ENCODE measurements at regions not wholly inside any gene's neighbourhood (a gene's known extent, or its start where the extent isn't known, plus 50 kb on each side); places are given as distances from the start of the nearest gene placed in this dataset.
"Not testable (repeated sequence)": the region's sequence is repeated elsewhere in the genome, so short reads cannot be mapped to it uniquely, and the experiment has no call there.

DNA sequence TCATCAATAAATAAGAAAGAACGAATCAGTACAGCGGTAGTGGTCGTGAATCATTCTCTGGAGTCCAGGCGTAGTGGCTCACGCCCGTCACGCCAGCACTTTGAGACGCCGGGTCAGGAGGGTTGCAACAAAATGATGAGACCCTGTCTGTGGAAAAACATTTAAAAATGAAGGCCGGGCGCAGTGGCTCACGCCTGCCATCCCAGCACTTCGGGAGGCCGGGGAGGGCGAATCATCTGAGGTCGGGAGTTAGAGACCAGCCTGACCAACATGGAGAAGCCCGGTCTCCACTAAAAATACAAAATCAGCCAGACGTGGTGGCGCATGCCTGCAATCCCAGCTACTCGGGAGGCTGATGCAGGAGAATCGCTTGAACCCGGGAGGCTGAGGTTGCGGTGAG lies 111.8 kb upstream of the ANKRD30BL start:
- not testable (repeated sequence) for DNase-seq

DNA sequence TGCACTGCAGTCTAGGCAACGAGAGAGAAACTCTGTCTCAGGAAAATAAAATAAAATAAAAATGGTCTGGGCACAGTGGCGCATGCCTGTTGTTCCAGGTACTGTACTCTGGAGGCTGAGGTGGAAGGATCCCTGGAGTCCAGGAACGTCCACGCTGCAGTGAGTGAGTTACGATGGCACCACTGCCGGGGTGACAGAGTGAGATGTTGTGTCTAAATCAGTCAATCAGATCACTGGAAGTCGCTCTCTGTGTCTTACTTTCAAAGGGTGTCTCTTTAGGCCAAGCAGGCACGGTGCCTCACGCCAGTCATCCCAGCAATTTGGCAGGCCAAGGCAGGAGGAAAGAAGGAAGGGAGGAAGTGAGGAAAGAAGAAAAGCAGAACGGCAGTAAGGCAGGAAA lies 112.2 kb upstream of the ANKRD30BL start:
- no peak for DNase-seq

DNA sequence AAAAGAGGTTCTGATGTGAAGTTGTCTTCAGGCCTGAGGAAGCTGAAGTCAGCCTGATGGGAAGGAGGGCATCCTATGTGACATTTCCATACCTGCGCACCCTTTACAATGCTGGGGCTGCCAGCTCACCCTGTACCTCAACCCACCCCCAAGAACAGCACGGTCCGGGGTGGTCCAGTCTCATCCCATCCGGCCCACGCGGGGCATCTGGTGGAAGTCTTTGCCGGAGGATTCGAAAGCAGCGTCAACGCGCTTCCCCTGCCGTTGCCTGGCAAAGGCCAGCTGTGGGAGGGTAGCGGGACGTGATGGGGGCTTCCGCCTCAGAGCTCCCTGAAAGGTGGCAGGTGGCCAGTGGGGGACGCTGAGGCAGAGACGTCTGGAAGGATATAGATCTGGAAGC lies 113.6 kb upstream of the ANKRD30BL start:
- no peak for DNase-seq

DNA sequence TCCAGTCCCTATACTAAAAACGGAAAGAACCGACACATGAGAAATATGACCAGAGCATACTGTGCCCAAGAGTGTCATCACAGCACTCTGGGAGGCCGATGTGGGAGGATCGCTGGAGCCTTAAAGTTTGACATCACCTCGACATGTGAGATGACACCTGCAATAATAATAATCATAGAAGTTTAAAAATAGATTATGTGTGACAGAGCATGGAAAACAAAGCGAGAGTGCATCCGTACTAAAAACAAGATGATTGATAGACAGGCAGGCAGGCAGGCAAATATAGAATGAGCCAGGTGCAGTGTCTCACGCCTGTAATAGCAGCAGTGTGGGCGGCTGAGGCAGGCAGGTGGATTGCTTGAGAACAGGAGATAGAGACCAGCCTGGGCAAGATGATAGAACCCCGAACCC lies 114.8 kb upstream of the ANKRD30BL start:
- no peak for DNase-seq

DNA sequence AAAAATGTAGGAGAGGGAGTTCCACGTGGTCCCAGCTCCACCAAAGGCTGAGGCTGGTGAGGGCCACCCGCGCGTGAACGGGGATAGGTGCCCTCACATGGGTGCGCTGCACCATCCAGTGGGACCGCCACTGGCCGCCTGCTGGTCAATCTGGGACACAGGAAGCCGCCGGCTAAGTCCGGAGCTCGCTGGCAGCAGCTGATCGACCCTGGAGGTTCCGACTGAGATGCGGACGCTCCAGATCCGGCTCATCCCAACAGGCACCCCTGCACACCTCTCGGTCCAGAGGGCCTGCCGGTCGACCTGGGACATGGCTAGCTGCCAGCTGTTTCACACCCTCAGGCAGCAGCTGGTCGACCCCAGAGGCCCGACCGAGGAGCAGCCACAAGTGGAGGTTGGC lies 116.5 kb upstream of the ANKRD30BL start:
- DNase-seq, result no peak

DNA sequence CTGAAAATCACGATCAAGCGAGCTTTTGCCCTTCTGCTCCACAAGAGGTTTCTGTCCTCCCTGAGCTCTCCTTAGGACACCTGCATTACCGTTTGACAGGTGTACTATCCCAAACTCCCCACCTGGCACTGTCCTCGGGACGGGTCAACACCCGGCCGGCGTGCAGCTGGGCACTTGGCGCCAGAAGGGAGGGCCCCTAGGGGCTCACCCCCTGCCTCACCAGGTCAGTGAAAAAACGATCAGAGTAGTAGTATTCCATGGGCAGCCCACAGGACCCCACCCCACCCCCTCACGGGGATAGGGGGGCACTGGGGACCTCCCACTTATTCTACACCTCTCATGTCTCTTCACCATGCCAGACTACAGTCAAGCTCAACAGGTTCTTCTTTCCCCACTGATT lies 117.6 kb upstream of the ANKRD30BL start:
- no peak for DNase-seq

DNA sequence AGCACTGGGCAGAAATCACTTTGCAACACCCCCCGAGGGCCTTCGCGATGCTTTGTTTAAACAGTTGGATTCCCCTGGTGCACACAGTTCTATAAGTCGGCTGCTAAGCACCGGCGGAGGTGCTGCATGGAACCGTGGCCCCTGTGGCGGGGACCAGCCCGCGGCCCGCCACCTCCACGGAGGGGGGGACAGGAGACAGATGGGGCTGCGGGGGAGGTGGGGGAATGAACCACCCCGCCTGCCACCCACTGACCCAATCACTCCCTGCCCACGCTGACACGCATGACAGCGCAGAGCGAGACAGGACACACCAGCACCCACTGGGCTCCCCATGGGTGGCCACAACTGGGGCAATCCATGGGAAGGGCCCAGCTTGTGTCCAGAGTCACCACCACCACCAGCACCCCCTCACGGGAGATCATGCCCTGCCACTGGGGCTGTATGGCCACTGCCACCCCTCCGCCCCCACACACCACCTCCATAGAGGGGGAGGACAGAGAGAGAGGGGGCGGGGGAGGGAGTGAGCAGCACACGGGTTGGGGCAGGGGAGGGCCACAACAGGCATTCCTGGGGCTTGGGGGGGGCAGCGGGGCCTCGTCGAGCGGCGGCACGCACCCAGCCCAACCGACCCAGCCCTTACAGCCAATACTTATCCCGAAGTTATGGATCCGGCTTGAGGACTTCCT lies 118.3 kb upstream of the ANKRD30BL start:
- no peak for DNase-seq

DNA sequence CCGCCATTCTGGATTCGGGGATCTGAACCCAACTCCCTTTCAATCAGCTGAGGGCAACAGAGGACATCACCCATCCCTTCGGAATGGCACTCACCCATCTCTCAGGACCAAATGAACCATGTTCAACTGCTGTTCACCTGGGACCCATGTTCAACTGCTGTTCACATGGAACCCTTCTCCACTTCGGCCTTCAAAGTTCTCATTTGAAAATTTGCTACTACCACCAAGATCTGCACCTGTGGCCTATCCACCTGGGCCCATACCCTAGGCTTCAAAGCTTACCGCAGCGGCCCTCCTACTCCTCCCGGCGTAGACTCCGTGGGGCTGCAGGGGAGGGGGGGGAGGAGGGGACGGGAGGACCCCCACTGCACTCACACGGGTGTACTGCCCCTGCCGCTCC lies 119.2 kb upstream of the ANKRD30BL start:
- no peak for DNase-seq

DNA sequence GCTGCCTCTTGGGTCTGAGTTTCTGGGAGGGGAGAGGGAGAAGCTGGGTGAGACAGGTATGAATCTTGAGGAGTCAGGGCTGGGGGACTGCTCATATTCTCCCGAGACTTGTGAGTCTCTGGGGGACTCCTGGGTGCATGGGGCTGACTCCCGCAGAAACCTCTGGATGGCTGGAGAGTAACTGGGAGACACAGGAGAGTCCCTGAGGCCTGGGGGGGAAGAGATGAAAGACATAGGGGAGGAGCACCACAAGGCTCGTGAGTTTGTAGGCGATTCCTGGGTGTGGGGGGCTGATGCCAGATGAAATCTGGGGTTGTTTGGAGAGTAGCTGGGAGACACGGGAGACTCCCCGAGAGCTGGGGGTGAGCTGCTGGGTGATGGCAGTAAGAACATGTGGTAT lies 120.4 kb upstream of the ANKRD30BL start:
- not testable (repeated sequence) for DNase-seq

DNA sequence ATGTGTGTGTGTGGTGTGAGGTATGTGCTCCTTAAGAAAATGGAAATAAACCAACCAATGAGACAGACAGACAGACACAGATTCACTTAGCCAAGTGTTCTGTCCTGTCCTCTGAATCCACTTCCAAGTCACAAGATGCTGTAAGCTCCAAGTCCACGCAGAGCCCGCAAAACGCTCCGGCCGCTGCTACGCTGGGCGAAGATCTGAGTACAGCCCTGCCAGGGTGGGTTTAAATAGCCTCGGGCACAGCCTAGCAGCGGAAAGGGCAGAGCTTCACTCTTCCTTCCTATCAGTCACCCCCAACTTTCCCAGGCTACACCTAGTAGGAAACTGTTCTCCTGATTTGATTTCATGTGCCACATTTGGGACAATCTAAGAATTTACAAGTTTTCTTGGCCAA lies 121.2 kb upstream of the ANKRD30BL start:
- no peak for DNase-seq

DNA sequence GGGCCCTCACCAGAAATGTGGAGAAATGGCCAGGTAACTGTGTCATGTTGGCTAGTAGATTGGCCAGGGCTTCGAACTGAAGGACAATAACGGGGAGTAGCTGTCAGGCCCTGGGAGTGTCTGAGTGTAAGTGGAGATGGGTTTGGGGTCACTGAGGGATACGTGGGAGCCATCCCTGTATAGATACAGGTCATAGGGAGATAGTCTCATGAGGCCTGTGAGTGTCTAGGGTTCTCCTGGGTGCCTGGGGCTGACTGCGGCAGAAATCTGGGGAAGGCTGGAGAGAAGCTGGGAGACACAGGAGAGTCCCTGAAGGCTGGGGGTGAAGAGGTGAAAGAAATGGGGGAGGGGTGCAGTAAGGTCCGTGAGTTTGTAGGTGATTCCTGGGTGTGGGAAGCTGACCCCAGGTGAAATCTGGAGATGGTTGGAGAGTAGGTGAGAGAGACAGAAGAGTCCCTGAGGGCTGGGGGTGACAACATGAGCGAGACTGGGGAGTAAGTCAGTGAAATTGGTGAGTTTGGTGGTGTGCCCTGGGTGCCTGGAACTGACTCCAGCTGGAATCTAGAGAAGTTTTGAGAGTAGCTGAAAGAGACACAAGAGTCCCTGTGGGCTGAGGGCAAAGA lies 124.6 kb upstream of the ANKRD30BL start:
- not testable (repeated sequence) for DNase-seq

DNA sequence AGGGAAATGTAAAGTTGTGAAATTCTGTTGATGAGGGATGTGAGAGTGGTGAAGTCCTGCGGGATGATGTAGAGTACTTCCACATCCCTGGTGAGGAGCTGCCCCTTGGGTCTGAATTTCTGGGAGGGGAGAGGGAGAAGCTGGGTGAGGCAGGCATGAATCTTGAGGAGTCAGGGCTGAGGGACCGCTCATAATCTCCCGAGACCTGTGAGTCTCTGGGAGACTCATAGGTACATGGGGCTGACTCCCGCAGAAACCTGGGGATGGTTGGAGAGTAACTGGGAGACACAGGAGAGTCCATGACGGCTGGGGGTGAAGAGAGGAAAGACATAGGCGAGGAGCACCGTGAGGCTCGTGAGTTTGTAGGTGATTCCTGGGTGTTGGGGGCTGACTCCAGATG lies 126.2 kb upstream of the ANKRD30BL start:
- DNase-seq, result not testable (repeated sequence)

DNA sequence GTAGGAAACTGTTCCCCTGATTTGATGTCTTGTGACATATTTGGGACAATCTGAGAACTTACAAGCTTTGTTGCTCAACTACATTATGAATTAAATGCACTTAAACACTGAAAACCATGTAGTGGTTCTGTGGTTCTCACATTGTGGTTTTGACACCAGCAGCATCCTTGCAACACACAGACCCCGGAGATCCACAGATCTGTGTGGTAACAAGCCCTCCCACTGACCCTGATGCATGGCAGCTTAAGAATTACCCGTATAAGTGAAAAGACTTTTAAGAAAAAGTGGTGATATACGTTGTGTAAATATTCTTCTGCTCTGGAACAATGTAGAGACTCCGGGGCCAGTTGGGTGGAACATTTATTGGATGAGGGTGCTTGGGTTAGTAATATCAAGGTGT lies 127.4 kb upstream of the ANKRD30BL start:
- DNase-seq, result not testable (repeated sequence)

DNA sequence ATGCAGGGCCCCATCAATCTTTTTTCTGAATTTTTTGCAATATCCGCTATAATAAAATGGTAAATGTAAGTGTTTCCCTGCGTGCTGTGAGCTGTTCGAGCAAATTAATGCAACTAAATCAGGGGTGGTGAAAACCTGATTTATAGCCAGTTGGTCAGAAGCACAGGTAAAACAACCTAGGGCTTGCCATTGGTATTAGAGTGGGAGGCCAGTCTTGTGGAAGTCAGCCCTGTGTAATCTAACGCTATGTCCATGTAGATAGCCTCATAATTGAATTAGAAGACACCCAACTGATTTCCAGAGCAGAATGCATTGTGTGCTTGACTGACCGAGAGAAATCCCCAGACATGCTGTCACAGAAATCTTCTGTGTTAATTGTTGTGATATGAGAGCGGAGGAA lies 126.8 kb upstream of the GPR39 start:
- DNase-seq, result not testable (repeated sequence)

DNA sequence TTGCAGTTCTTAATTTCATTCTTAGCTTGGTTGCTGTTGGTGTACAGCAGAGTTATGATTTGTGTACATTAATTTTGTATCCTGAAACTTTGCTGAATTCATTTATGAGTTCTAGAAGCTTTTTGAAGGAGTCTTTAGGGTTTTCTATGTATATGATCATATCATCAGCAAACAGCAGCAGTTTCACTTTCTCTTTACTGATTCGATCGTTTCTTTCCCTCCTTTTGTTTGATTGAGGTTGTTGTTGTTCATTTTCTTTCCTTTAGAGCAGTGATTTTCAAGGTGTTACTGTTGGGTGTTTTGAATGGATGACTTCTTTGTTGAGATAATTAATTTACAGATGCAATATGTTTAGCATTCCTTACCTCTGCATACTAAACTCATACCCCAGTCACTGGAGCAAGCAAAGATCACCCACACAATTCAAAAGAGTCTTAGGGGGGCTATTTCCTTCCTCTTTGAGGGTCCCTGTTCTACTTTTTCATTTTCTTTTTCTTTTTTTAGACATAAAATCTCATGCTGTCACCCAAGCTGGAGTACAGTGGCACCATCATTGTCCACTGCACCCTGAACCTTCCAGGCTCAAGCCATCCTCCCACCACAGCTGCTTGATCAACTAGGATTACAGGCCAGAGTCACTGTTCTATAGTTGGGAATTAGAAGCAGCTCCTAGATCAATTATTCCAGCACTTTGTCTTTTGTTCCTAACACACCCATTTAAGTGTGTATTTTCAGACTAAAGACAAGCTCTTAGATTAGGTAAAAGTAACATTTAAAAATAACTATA lies 115.8 kb upstream of the GPR39 start:
- not testable (repeated sequence) for DNase-seq

DNA sequence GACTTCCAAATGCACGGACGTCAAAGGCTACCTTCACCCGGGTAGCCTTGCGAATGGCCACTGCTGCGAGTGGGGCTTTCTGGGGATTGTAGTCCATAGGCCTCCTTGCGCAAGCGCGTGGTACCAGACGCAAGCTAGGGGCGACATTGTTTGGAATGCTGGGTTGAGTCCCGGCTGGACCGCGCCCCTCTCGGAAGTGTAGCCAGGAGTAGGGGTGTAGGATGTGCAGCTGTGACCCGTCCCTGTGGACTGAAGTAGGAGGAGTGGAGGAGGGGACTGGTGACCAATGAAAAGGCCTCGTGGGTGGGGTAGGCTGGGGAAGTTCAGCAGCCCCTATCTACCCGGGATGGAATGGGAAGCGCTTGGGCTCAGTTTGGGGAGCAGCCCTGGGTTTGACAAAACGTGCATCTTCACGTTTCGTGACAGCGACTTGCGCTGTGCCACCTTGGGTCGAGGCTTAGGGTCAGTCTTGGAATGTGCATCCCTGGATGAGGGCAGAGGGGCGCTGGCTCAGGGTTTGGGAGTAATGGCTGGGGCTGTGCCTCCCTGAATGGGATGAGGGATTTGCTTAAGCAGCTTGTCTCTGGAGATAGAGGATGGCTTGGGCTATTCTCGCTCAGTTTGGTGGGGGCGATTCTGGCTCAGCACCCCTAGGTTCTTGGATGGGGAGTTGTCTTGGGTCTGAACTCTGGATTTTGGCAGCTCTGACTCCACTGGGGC lies 111.8 kb upstream of the GPR39 start:
- peak; percentile 36 for DNase-seq

DNA sequence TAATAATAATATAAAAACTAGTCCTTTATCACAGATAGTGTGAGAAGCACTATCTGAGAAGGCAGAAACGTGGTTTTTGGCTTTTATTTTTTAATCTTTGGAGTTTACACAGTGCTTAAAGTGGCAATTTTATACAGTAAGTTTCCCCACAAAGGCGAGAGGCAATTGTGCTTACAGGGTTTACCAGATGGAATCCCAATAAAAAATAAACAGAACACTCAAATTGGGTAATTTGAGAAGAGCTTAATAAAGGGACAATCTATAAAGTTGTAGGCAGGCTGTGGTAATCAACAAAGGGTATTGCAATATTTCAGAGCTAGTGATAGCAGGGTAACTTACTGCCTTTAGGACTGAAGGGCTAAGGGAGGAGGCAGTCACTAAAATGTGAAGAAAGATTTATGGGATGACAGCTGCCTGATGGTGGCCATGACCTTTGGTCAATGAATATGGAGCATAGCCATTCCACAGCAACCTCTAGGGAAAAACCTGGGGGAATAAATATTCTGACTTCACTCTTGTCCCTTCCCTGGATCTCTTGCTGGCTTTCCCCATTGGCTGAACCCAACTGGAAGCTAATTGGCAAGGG lies 108.9 kb upstream of the GPR39 start:
- DNase-seq, result not testable (repeated sequence)

DNA sequence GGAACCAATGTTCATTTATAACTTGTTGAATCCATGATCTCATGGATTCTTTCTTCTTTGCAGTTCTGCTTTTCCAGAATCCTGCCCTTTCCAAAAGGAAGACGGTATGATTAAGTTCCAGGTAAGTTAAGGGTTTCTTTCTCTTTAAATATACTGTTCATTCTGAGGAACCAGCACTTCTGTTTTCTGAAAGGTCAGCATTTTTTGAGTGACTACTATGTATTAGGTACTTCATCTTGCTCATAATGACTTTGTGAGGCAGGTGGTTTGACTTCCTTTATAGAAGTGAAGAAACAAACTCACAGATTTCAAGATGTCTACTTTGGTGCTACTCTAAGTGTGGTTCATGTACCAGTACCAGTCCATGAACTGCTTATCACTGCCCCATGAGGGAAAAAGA lies 107.4 kb upstream of the GPR39 start:
- not testable (repeated sequence) for DNase-seq

DNA sequence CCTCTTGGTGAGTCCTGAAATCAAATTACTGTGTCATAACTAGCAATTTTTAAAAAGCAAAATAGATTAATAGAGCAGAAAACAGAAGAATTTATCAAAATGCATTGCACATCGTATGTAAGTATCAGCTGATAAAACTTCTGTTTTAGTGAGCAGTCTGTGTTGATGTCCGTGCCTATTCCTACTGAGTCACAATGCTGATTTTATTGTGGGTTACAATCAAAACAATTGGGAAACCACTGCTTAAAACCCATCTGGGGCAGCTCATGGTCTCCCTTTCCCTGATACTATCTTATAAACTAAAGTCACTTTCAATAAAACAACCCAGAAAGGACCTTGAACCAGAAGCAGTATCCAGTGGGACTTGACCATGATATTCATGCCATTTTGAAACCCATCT lies 101.1 kb upstream of the GPR39 start:
- not testable (repeated sequence) for DNase-seq

DNA sequence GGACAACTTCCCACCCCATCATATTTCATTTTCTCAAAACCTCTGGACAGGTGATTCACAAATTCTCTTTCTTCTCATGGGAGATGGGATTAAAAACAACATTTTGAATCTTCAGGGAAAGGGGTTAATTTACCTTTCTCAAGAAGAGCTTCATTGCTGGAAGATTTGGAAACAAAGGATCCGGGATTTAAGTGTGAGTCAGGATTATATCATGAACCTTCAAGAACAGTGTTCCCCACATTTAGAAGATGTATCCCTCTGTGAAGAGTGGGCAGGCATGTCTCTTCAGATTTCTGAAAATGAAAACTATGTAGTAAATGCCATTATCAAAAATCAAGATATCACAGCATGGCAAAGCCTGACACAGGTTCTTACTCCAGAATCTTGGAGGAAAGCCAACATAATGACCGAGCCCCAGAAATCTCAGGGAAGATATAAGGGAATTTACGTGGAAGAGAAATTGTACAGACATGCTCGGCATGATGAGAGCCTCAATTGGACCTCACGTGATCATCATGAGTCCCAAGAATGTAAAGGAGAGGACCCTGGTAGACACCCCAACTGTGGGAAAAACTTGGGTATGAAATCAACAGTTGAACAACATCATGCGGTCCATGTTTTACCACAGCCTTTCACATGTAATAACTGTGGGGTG lies 99.5 kb upstream of the GPR39 start:
- DNase-seq, result not testable (repeated sequence)

DNA sequence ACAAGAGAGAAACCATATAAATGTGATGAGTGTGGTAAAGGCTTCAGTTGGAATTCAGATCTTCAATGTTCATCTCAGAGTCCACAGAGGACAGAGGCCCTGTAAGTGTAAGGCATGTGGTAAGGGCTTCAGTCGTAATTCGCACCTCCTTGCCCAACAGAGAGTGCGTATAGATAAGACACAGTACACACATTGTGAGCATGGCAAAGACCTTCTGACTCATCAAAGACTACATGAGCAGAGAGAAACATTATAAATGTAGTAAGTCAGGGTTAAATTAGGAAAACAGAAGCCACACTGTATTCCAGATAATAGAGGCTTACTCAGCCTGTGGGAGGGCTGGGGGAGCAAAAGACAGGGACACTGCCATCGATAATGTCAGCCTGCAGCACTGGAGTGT lies 98.1 kb upstream of the GPR39 start:
- DNase-seq, result not testable (repeated sequence)

DNA sequence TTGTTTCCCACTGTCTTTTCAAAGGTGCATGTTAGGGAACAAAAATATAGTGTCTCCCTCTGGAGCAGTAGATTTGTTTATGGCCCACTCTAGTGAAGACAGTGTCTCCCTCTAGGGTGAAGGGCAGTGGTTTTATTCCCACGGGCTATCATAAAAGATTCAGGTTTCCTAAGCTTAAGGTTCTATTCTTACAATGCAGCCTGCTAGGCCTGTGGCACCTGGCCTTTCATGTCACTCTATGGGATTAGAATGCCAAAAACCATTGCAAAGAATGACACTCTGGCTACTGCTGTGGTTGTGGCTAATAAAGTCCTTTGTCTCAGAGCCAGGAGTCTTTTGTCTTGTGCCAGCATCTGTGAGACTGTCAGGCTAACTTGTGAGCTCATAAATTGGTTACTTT lies 92.6 kb upstream of the GPR39 start:
- DNase-seq, result not testable (repeated sequence)
